Mucosa of descending colon (tissue), 3 donors: ENCODE measurements at regions not wholly inside any gene's neighbourhood (a gene's known extent, or its start where the extent isn't known, plus 50 kb on each side); places are given as distances from the start of the nearest gene placed in this dataset.

ENCODE experiments used
- ATAC-seq: fragments of 200-7000 bp; cut with Tn5 transposase; one replicate; pipeline ENCODE4 v1.9.1; 2020; ENCODE audit warnings: mild to moderate bottlenecking, moderate library complexity
- DNase-seq, 3 donors: peaks; one replicate each; pipeline ENCODE4 v3.0.0-alpha.2; 2020
- H3K36me3 ChIP-seq: fragments of 200-600 bp; one replicate; pipeline ENCODE4 v1.8.0; 2021; ENCODE audit warnings: low read depth, mild to moderate bottlenecking
- H3K4me1 ChIP-seq: fragments of 200-600 bp; one replicate; pipeline ENCODE4 v1.8.0; 2021; ENCODE audit warnings: low read depth, mild to moderate bottlenecking
- H3K4me3 ChIP-seq: fragments of 200-600 bp; one replicate; pipeline ENCODE4 v1.8.0; 2021; ENCODE audit warnings: mild to moderate bottlenecking
- H3K9me3 ChIP-seq: fragments of 200-600 bp; one replicate; pipeline ENCODE4 v1.8.0; 2021; ENCODE audit warnings: mild to moderate bottlenecking
- intact Hi-C, 2 donors: fragments of 100-400 bp; cut with DNase I in 1 of 2; cut with micrococcal nuclease in 1 of 2; formaldehyde crosslinking; loops; one replicate each; pipeline versions ENCODE4 v1.11.0 to v1.11.1; 2022; cut with DNase I, micrococcal nuclease
- TF ChIP-seq, protein P1 (sequence below): fragments of 200-600 bp; IDR thresholded peaks from one replicate; pipeline ENCODE4 v1.8.0; 2022; ENCODE audit warnings: antibody characterized with exemption, mild to moderate bottlenecking
- donor health status: DM: no; HTN: no; CAD: no; lungs with moderate emphysema.
- donor health status: DM: no; HTN: no; CAD: no.
- donor health status: DM: no; HTN: yes; CAD: no.

DNA sequence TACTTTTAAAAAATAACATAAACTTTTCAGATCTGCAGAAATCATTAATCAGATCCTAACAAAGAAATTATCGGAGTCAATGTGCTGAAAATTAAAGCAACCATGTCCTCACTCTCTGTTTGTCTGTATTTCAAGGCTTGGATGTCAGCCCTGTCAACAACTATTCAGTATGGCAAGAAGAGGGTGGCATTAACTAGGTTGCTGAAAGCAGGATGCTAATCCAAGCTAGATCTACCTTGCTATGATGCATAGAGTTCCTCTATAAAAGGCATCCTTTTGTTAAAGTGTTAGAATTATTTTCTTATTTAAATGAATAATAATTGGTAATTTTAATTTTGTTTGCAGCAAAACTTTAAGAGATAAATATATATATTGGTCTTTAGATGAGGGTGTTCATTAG lies 800.8 kb downstream of the CDH11 start:
- no peak for DNase-seq

DNA sequence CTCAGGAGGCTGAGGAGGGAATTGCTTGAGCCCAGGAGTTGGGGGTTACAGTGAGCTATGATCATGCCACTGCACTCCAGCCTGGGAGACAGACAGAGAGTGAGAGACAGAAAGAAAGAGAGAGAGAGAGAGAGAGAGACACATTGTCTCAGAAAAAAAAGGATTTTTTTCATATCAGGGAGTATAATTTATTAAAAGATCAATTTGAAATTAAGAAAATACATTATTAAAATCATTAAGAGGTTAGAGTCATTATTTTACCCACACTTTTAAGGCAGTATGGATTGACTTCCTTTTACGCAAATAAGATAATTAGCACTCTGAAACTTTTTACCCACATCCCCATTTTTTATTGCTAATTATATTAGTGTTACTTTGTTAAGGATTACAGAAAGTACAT lies 804.3 kb downstream of the CDH11 start:
- no peak overlapping the region for H3K4me3 ChIP-seq
- no peaks in the 10 kb centered on the region for H3K4me1 ChIP-seq
- ATAC-seq (no peak), DNase-seq (no peak)
- no peaks in the 10 kb centered on the region for H3K9me3 ChIP-seq
- no peaks in the 10 kb centered on the region for H3K36me3 ChIP-seq
- TF ChIP-seq, protein P1, sequence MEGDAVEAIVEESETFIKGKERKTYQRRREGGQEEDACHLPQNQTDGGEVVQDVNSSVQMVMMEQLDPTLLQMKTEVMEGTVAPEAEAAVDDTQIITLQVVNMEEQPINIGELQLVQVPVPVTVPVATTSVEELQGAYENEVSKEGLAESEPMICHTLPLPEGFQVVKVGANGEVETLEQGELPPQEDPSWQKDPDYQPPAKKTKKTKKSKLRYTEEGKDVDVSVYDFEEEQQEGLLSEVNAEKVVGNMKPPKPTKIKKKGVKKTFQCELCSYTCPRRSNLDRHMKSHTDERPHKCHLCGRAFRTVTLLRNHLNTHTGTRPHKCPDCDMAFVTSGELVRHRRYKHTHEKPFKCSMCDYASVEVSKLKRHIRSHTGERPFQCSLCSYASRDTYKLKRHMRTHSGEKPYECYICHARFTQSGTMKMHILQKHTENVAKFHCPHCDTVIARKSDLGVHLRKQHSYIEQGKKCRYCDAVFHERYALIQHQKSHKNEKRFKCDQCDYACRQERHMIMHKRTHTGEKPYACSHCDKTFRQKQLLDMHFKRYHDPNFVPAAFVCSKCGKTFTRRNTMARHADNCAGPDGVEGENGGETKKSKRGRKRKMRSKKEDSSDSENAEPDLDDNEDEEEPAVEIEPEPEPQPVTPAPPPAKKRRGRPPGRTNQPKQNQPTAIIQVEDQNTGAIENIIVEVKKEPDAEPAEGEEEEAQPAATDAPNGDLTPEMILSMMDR = no peak
- intact Hi-C loops = no loop called here

More for the DNA sequence above, 800.8 kb downstream of the CDH11 start:
- H3K4me1 ChIP-seq = no peaks in the 10 kb centered on the region
- no peak overlapping the region for H3K4me3 ChIP-seq
- no peaks in the 10 kb centered on the region for H3K36me3 ChIP-seq
- no peaks in the 10 kb centered on the region for H3K9me3 ChIP-seq
- TF ChIP-seq, protein P1 = no peak
- intact Hi-C loops = no loop called here
- no peak for ATAC-seq

DNA sequence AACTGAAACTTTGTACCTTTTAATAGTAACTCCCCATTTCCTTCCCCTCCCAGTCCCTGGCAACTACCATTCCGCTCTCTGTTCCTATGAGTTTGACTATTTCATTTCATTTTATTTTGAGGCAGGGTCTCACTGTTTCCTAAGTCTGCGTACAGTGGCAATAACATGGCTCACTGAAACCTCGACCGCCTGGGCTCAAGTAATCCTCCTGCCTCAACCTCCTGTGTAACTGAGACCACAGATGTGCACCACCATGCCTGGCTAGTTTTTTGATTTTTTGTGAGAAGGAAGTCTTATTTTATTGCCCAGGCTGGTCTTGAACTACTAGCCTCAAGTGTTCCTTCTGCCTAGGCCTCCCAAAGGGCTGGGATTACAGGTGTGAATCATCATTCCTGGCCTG lies 808.1 kb downstream of the CDH11 start:
- Histone ChIP-seq H3K4me3 (no peak overlapping the region), H3K9me3 (no peaks in the 10 kb centered on the region), H3K36me3 (no peaks in the 10 kb centered on the region), H3K4me1 (no peaks in the 10 kb centered on the region)
- TF ChIP-seq, protein P1 = no peak
- no peak for DNase-seq
- intact Hi-C loops = no loop called here
- ATAC-seq = no peak

DNA sequence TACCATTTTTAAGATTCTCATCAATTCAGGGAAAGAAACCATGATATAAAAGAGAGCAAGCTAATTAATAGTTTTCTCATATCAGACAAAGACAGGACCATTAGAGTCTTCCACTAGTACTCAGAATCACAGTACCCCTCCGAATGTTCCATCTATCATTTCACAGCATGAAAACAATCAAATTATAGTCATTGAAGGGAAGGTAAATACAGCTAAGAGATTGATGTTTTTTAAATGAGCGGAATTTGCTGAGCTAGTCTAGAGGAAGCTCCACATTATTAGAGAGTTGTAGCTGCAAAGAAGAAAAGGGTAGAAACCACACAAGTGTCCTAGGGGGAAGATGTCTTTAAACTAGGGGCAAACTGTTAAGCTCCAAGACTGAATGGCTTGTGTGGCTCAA lies 808.9 kb downstream of the CDH11 start:
- TF ChIP-seq, protein P1 = no peak
- Histone ChIP-seq H3K4me1 (no peaks in the 10 kb centered on the region), H3K9me3 (no peaks in the 10 kb centered on the region), H3K4me3 (no peak overlapping the region), H3K36me3 (no peaks in the 10 kb centered on the region)
- intact Hi-C loops = no loop called here
- DNase-seq = no peak
- no peak for ATAC-seq

DNA sequence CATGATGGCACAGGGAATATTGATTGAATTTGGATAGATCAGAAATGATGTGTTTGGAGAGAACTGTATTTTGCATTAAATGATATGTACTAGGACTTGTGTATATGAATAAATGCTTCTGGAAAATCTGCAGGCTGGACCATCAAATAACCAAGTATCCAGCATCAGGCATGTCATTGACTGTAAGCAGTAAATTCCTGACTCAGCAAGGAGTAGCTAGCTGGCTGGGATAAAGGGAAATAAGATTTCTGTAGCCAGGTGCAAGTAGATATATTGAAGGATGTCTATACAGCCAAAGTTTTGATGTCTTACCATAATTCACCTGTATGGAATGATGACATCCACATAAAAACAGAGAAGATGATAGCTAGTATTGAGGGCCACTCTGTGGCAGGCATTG lies 809.6 kb downstream of the CDH11 start:
- DNase-seq (no peak), ATAC-seq (no peak)
- Histone ChIP-seq H3K4me1 (no peaks in the 10 kb centered on the region), H3K36me3 (no peaks in the 10 kb centered on the region), H3K4me3 (no peak overlapping the region), H3K9me3 (no peaks in the 10 kb centered on the region)
- intact Hi-C loops = no loop called here
- TF ChIP-seq, protein P1 = no peak

DNA sequence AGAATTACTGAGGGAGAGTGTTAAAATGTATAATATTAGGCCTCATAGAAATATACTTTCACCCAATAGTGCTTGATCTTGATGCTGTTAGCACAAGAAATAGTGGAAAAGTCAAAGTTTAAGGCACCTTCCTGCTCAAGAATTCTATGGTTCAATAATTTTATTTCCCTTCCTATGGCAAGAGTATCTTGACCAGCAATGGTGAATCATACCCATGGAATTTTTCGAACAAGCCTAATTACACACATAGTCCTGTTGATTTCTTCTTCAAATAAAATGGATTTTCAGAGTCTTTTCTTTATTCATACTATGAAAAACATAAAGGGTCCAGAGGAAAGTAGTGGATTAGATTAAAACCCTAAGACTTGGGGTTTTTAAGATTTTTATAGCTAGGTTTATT lies 810.6 kb downstream of the CDH11 start:
- Histone ChIP-seq H3K4me1 (no peaks in the 10 kb centered on the region), H3K4me3 (no peak overlapping the region), H3K9me3 (no peaks in the 10 kb centered on the region), H3K36me3 (no peaks in the 10 kb centered on the region)
- no peak for DNase-seq
- intact Hi-C loops = no loop called here
- TF ChIP-seq, protein P1 = no peak
- ATAC-seq = no peak
